Ishikawa (cell line): ENCODE measurements at regions not wholly inside any gene's neighbourhood (a gene's known extent, or its start where the extent isn't known, plus 50 kb on each side); places are given as distances from the start of the nearest gene placed in this dataset.

Source experiments
- CEBPB ChIP-seq: IDR thresholded peaks from 2 replicates; pipeline ENCODE4 v1.6.1; 2012
- CREB1 ChIP-seq: IDR thresholded peaks from 2 replicates; pipeline ENCODE4 v1.6.1; 2012; ENCODE audit warnings: low read depth
- EGR1 ChIP-seq: IDR thresholded peaks from 2 replicates; pipeline ENCODE4 v1.6.1; 2012
- EP300 ChIP-seq: IDR thresholded peaks from 2 replicates; pipeline ENCODE4 v1.6.1; 2012; ENCODE audit warnings: borderline replicate concordance
- FOXM1 ChIP-seq: IDR thresholded peaks from 2 replicates; pipeline ENCODE4 v1.6.1; 2012; ENCODE audit warnings: low read depth, borderline replicate concordance
- MAX ChIP-seq: IDR thresholded peaks from 2 replicates; pipeline ENCODE4 v1.6.1; 2012
- NFIC ChIP-seq: IDR thresholded peaks from 2 replicates; pipeline ENCODE4 v1.6.1; 2012
- RAD21 ChIP-seq: IDR thresholded peaks from 2 replicates; pipeline ENCODE4 v1.6.1; 2012; ENCODE audit warnings: low read depth
- REST ChIP-seq: IDR thresholded peaks from 2 replicates; pipeline ENCODE4 v1.6.1; 2012; ENCODE audit warnings: low read depth, mild to moderate bottlenecking
- TAF1 ChIP-seq: IDR thresholded peaks from 2 replicates; pipeline ENCODE4 v1.6.1; 2012; ENCODE audit warnings: low read depth, mild to moderate bottlenecking
- TCF12 ChIP-seq: IDR thresholded peaks from 2 replicates; pipeline ENCODE4 v1.6.1; 2012; ENCODE audit warnings: low read depth
- TEAD4 ChIP-seq: IDR thresholded peaks from 2 replicates; pipeline ENCODE4 v1.6.1; 2012
- USF1 ChIP-seq: IDR thresholded peaks from 2 replicates; pipeline ENCODE4 v1.6.1; 2012
- YY1 ChIP-seq: IDR thresholded peaks from 2 replicates; pipeline ENCODE4 v1.6.1; 2012; ENCODE audit warnings: low read depth
- ZBTB7A ChIP-seq: IDR thresholded peaks from 2 replicates; pipeline ENCODE4 v1.6.1; 2012; ENCODE audit warnings: low read depth

- TF ChIP-seq MAX: no peak
- no peak for TF ChIP-seq CREB1
- no peak for TF ChIP-seq EGR1
- TF ChIP-seq REST: no peak
- TF ChIP-seq TEAD4: no peak
- no peak for TF ChIP-seq NFIC
- no peak for TF ChIP-seq TCF12
- no peak for TF ChIP-seq EP300
- TF ChIP-seq YY1: no peak
- TF ChIP-seq ZBTB7A: no peak
- TF ChIP-seq RAD21: no peak
- TF ChIP-seq USF1: no peak
- TF ChIP-seq FOXM1: no peak
- TF ChIP-seq CEBPB: no peak
These were observed 195.5 kb downstream of the COPRS start for GRCh38 chr17:31663576-31663975.

- TF ChIP-seq ZBTB7A (no peak), EGR1 (no peak), MAX (no peak), TEAD4 (no peak)
These were observed 198.4 kb downstream of the COPRS start for GRCh38 chr17:31660684-31661083.

GRCh38 chr17:31657876-31658275 lies 201.2 kb downstream of the COPRS start:
- TF ChIP-seq EGR1 (no peak), RAD21 (no peak), EP300 (no peak), MAX (no peak), USF1 (no peak), TEAD4 (no peak), CREB1 (no peak), CEBPB (no peak), FOXM1 (no peak), NFIC (no peak), TAF1 (no peak)

GRCh38 chr17:31654936-31655335 lies 204.1 kb downstream of the COPRS start:
- TF ChIP-seq TCF12 (no peak), REST (no peak), YY1 (no peak), CREB1 (no peak), FOXM1 (no peak), TEAD4 (no peak), NFIC (no peak), EGR1 (no peak), ZBTB7A (no peak), RAD21 (no peak), CEBPB (no peak), USF1 (no peak), EP300 (no peak), MAX (no peak), TAF1 (no peak)

GRCh38 chr17:31653691-31654090 lies 205.4 kb downstream of the COPRS start:
- TF ChIP-seq REST (no peak), MAX (no peak), CREB1 (no peak), TAF1 (no peak), TCF12 (no peak), ZBTB7A (no peak), RAD21 (no peak), TEAD4 (no peak), YY1 (no peak), EP300 (no peak), EGR1 (no peak), NFIC (no peak), CEBPB (no peak)
